ENCODE measurements at regions not wholly inside any gene's neighbourhood (a gene's known extent, or its start where the extent isn't known, plus 50 kb on each side); places are given as distances from the start of the nearest gene placed in this dataset.

GRCh38 chr3:96354742-96355141 lies 459.7 kb upstream of the EPHA6 start:
- ChIA-PET CTCF (ENCODE audit: low intra/inter-chr PET ratio) (no interaction called here), POLR2A (no interaction called here)
- FAIRE-seq (no peak), ATAC-seq (no peak), DNase-seq (ENCODE audit: extremely low read depth in 1 of 4, low spot score in 3 of 4) (no peak)
- H3K27ac ChIP-seq (ENCODE audit: extremely low read depth, low read depth, low read length) = no peak overlapping the region
- H3K4me2 ChIP-seq (ENCODE audit: insufficient read depth, low read length) = no peak overlapping the region
- no peak overlapping the region for H2AFZ ChIP-seq (ENCODE audit: low read depth, low read length)
- in situ Hi-C loops (cut with MboI) = no loop called here
- H3K79me2 ChIP-seq (ENCODE audit: control insufficient read depth, insufficient read depth, low read length) = no peaks in the 10 kb centered on the region
- no peak overlapping the region for H3K4me3 ChIP-seq
- H3K36me3 ChIP-seq (ENCODE audit: control insufficient read depth, insufficient read depth, low read length) = no peaks in the 10 kb centered on the region
- no peaks in the 10 kb centered on the region for H3K9me3 ChIP-seq (replicated peaks; ENCODE audit: control insufficient read depth, insufficient read depth, low read depth, low read length)
- no TSS peak for BruUV-seq (replicated peaks)
- H3K9ac ChIP-seq (ENCODE audit: insufficient read depth in 1 of 2, low read depth in 2 of 2, low read length in 2 of 2) = no peak overlapping the region
- H3K27me3 ChIP-seq (ENCODE audit: control insufficient read depth in 2 of 2, insufficient read depth in 2 of 2, low read length in 2 of 2) = no peaks in the 10 kb centered on the region
- no peaks in the 10 kb centered on the region for H4K20me1 ChIP-seq (replicated peaks; ENCODE audit: control insufficient read depth, insufficient read depth, low read length)
- H3K9me1 ChIP-seq (ENCODE audit: control insufficient read depth, insufficient read depth, low read length) = no peaks in the 10 kb centered on the region
- no peaks in the 10 kb centered on the region for H3K4me1 ChIP-seq (replicated peaks in 1 of 2; ENCODE audit: control insufficient read depth in 2 of 2, insufficient read depth in 2 of 2, low read length in 2 of 2)
- intact Hi-C loops (cut with micrococcal nuclease) = no loop called here
- TF ChIP-seq ZNF609 (CRISPR knock-in tag; IDR thresholded peaks at IDR 0.05; ENCODE audit: borderline replicate concordance) (no peak), HCFC1 (IDR thresholded peaks at IDR 0.05; ENCODE audit: low read depth, low read length) (no peak), PREB (CRISPR knock-in tag; IDR thresholded peaks at IDR 0.05) (no peak), FIP1L1 (IDR thresholded peaks at IDR 0.05; ENCODE audit: low read depth, low read length, poor library complexity, severe bottlenecking) (no peak), TAL1 (IDR thresholded peaks at IDR 0.05) (no peak), SRF (CRISPR knock-in tag; IDR thresholded peaks at IDR 0.05) (no peak), SFPQ (IDR thresholded peaks at IDR 0.05; ENCODE audit: low read depth, low read length) (no peak), CBFA2T3 (IDR thresholded peaks at IDR 0.05) (no peak), RNF219 (CRISPR knock-in tag; IDR thresholded peaks at IDR 0.05) (no peak), NFE2L1 (tag; IDR thresholded peaks at IDR 0.05; ENCODE audit: borderline replicate concordance, low read depth) (no peak), THRA (IDR thresholded peaks at IDR 0.05) (no peak)

Data from K562 (cell line).